ENCODE measurements at regions not wholly inside any gene's neighbourhood (a gene's known extent, or its start where the extent isn't known, plus 50 kb on each side); places are given as distances from the start of the nearest gene placed in this dataset.
"Not testable (repeated sequence)": the region's sequence is repeated elsewhere in the genome, so short reads cannot be mapped to it uniquely, and the experiment has no call there.

- DNase-seq (ENCODE audit: low read depth) = peak; percentile 50
These were observed 105.0 kb upstream of the PRSS3 start for GRCh38 chr9:33690143-33690933.

GRCh38 chr9:33695299-33695698 is 100.1 kb upstream of the PRSS3 start:
- no peak for DNase-seq (ENCODE audit: low read depth)

GRCh38 chr9:33695856-33696255 is 99.5 kb upstream of the PRSS3 start:
- no peak for DNase-seq (ENCODE audit: low read depth)

GRCh38 chr9:33697171-33697570 is 98.2 kb upstream of the PRSS3 start:
- no peak for DNase-seq (ENCODE audit: low read depth)

GRCh38 chr9:33698267-33698666 is 97.1 kb upstream of the PRSS3 start:
- DNase-seq (ENCODE audit: low read depth) = no peak

GRCh38 chr9:33700940-33701339 is 94.4 kb upstream of the PRSS3 start:
- DNase-seq (ENCODE audit: low read depth) = not testable (repeated sequence)

- DNase-seq (ENCODE audit: low read depth) = no peak
These were observed 91.8 kb upstream of the PRSS3 start for GRCh38 chr9:33703430-33704102.

GRCh38 chr9:33705440-33705839 is 89.9 kb upstream of the PRSS3 start:
- not testable (repeated sequence) for DNase-seq (ENCODE audit: low read depth)

GRCh38 chr9:33708441-33708840 is 86.9 kb upstream of the PRSS3 start:
- no peak for DNase-seq (ENCODE audit: low read depth)

GRCh38 chr9:33709269-33709668 is 86.1 kb upstream of the PRSS3 start:
- no peak for DNase-seq (ENCODE audit: low read depth)

- DNase-seq (ENCODE audit: low read depth) = not testable (repeated sequence)
These were observed 83.9 kb upstream of the PRSS3 start for GRCh38 chr9:33711418-33711817.

- no peak for DNase-seq (ENCODE audit: low read depth)
These were observed 80.4 kb upstream of the PRSS3 start for GRCh38 chr9:33714989-33715388.

- DNase-seq (ENCODE audit: low read depth) = no peak
These were observed 76.4 kb upstream of the PRSS3 start for GRCh38 chr9:33718987-33719386.

GRCh38 chr9:33719581-33720374 is 75.6 kb upstream of the PRSS3 start:
- no peak for DNase-seq (ENCODE audit: low read depth)

GRCh38 chr9:33721674-33722358 is 73.5 kb upstream of the PRSS3 start:
- peak; percentile 77 for DNase-seq (ENCODE audit: low read depth)

GRCh38 chr9:33722359-33722675 is 73.0 kb upstream of the PRSS3 start:
- DNase-seq (ENCODE audit: low read depth) = no peak

GRCh38 chr9:33728613-33729012 is 66.7 kb upstream of the PRSS3 start:
- DNase-seq (ENCODE audit: low read depth) = no peak

GRCh38 chr9:33731142-33731541 is 64.2 kb upstream of the PRSS3 start:
- peak; percentile 69 for DNase-seq (ENCODE audit: low read depth)

- peak; percentile 86 for DNase-seq (ENCODE audit: low read depth)
These were observed 63.7 kb upstream of the PRSS3 start for GRCh38 chr9:33731625-33732024.

GRCh38 chr9:33734247-33734940 is 61.0 kb upstream of the PRSS3 start:
- not testable (repeated sequence) for DNase-seq (ENCODE audit: low read depth)

Measured in myocyte (in vitro differentiated cells).